Ureter (tissue), 1 donor: ENCODE measurements at regions not wholly inside any gene's neighbourhood (a gene's known extent, or its start where the extent isn't known, plus 50 kb on each side); places are given as distances from the start of the nearest gene placed in this dataset.

Source experiments
- DNase-seq: peaks from one replicate; pipeline ENCODE4 v3.0.0-alpha.2; 2020; ENCODE audit warnings: low spot score
- donor health status: DM: yes; HTN: yes; CAD: no.

DNA sequence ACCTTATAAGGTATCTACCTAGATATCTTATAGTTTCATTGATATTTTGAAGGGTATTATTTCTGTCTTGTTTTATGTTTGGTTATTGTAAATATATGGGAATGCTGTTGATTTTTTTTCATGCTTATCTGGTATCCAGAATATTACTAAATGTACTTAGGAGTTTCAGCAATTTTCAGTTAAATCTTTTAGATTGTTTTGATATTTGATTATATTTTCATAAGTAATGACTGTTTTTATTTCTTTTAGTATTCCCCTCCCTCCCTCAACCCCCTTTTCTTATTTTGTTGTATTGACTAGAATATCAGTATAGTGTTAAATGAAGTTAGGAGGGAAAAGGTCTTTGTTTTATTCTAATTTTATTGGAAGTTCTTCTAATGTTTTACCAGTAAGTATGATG is 344.4 kb upstream of the PROX1 start:
- DNase-seq, result no peak

DNA sequence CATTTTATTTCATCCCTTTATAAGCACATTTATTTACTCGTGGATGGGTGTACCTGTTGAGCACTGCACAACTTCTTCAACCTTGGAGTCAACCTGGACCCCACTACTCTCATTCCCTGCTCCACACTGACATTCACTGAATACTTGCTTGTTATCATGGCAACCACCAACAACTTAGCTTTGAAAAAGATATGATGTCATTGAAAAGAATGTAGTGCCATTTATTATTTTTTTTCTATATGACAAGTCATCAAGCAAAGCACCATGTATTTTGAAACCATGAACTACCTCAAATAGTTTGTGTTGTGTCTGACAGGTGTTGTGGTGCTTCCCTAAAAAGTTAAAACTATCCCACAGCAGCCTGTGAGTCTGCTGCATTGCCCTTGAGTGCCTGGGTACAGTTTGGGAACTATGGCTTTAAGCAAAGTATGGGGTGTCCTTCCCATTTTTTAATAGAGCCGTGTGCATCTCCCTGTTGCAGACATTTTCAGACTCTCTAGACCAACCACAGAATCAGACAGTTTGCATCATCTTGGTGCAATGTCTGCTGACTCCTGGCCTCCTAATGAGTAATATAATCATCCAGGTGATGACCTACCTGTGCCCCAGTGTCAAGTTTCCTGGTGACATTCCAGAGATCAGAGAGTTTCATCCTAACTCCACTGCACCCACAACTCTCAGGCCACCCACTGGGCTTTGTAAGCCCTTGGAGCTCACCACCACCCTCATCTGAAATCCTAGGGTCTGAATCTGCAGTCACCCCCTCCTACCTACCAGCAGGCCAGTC is 339.7 kb upstream of the PROX1 start:
- DNase-seq, result no peak

DNA sequence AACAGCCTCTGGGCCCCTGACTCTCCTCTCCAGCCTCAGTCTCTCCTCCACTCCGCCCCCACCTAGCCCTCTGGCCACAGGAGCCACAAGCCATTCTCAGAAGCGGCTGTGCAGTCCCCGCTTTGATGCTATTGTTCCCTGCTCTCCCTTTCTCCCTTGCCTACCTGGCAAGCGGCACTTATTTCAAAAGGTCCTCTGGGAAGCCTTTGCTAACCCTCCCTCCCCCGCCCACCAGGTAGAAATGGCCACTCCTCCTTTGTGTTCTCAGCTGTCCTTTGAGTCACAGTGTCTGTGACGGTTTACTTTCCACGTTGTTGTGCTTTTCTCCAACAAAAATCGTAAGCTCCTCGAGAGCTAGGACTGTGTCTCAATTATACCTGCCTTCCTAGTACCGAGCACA is 338.4 kb upstream of the PROX1 start:
- no peak for DNase-seq

DNA sequence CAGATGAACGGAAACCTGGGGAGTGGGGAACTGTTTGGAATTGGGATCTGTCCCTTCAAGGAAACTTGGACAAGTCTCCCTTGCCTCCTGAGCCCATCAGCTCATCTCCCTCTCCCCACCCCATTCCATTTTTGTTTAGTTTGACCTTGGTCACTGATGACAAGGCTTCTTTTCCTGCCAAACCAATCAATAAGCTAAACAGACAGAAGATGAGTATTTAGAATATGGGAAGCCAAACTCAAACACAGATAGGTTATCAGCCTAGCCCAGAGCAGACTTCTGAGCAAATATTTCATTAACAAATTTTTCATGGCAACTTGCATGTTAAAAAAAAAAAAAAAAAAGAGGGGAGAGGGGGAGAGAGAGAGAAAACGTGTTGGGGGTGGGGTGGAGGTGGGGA is 337.2 kb upstream of the PROX1 start:
- DNase-seq, result no peak

DNA sequence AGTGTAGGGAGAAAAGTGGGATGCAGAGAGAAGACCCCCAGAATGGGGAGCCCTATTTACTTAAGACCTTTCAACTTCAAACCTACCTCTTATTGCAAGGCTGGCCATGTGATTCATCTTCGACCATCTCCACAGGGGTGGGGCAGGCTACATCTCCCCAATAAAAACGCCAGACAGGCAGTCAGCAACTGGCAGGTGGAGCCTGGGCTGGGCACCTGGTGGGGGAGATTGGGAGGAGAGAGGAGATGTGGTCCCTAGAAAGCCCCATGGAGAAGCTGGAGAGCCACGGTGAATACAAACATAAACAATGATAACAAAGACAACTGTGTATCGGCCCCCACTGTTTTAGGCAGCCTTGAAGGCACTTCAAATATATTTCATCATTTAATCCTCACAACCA is 336.7 kb upstream of the PROX1 start:
- DNase-seq, result no peak

DNA sequence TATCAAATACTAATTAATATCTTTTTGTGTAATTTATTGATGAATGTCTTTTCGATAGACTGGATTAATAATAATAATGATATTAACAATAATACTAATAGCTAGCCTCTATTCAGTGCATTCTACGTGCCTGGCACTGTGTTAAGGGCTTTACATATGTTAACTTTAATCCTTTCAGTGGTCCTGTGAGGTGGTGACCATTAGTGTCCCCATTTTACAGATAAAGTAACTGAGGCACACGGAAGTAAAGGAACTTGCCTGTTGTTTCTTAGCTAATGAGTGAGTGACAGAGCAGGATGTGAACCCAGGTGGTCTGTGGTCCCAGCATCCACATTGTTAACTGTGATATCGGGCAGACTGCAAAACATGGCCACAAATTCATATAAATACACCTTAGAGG is 335.7 kb upstream of the PROX1 start:
- no peak for DNase-seq

DNA sequence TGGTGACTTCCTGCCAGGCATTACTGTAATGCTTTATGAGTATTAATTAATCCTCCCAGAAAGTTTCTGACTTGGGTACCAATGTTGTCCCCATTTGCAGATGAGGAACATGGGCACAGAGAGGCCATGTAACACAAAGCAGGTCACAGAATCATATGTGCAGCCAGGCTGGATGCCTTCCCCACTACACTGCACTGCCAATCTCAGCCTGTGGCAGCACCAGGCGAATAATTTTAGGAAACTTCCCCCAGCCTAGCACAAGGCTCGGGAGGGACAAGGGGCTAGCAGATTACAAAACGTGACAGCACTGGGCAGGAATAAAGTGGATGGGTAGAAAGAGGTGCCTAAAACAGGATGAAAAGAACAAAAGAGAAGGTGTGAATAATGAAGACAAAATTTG is 331.7 kb upstream of the PROX1 start:
- DNase-seq, result no peak

DNA sequence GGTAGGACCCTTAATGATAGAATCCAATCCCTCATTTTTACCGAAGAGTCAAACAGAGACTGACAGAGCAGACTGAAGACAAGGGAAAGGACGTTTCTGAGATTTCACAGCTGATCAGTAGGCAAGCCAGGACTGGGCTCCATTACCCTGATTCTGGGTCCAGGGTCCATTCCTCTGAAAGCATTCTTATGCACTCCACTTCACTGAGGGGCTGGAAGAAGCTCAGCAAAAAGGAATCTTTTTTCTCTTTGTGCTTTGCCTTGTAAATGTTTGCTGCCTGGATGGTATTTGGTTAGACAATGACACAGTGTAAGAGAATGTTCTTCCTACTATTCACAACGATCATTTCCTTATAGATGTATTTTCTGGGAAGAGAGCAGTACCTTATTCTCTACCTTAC is 331.3 kb upstream of the PROX1 start:
- no peak for DNase-seq

DNA sequence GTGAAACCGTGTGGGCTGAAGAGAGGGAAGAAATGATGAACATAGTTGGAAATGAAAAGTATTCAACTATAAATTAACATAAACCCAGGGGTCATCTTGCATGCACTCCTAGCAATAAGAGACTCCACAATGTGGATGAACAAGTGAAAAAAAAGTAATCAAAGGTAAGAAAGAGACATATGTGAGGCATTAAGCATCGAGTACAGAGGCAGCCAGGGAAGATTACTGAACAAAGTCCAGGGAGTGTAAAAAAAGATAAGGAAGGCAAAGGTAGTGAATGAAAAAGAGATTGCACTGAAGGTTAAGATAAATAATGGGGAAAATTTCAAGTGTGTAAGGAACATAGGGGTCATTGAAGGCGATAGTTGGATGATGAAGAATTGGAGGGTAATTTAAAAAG is 330.8 kb upstream of the PROX1 start:
- DNase-seq, result no peak

DNA sequence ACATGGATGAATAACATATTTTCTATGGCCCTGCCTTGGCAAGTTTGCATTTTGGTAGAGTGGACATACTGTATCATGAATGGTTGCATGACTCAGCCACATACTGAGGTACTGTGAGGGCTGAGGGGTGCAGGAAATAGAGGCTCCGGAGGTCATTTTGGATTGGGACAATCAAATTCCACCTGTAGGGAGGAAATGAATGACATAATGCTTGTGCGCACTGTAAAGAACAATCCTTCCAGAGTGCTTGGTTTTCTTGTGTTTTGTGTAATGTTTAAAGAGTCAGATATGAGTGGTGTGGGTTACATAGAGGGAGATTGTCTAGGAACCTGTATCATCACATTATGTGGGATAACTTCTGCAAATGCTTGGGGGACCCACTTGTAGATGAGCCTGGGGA is 329.9 kb upstream of the PROX1 start:
- DNase-seq, result no peak

DNA sequence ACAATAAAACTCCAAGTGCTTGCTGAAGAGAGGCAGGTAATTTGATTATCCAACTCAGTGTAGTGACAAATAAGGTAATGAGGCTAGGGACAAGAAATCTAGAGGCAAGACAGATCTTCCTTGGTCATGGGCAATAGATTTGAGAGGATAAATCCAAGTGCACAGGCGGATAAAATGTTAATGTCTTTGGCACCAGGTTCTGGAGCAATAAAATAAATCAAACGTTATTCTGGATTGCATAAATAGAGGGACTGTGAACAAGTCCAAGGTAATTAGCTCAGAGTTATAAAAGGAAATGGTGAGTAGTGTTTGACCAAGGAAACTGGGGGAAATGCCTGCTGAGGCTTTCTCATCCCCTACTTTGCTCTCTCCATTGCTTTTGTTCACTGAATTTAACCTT is 329.3 kb upstream of the PROX1 start:
- DNase-seq, result no peak

DNA sequence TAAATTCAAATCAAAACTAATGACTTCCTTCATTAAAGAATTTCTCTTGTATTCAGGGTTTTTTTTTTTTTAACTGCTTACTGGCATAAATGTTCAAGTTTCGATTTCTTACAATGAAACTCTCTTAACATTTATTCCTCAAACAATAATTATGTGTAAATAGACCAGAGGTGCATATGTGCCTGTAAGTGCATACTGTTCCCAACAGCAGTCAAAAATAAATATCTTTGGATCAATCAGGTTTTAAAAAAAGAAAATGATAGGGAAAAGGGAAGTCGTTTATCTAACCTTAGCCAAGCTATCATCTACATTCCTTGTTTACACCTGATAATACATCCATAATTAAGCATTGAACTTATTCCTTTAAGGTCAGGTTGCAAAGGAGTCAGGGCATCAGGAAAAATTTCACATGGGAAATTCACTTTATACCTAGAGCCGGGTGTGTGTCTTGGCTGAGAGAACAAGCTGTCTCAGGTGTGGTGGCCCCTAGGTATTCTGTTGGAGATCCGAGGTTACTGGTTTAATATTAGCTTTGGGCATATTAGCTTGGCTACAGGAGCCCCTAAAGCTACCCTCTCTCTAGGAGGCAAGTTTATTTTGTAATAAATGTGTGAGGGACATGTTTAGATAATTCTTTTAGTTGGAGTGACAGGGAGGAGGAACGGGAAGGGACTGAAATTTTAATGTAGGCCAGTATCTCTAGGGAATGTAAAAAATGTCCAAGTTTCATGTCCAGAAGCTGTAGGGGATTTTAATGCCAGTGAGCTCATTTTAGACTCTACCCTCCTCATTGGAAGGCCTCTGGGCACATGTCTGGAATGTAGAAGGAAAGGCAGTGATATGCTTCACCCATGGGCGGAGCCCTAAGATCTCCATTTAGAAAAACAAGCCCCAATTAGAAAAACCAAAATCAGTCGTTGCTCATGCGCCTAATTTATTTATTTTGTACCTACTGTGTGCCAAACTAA is 327.9 kb upstream of the PROX1 start:
- no peak for DNase-seq

DNA sequence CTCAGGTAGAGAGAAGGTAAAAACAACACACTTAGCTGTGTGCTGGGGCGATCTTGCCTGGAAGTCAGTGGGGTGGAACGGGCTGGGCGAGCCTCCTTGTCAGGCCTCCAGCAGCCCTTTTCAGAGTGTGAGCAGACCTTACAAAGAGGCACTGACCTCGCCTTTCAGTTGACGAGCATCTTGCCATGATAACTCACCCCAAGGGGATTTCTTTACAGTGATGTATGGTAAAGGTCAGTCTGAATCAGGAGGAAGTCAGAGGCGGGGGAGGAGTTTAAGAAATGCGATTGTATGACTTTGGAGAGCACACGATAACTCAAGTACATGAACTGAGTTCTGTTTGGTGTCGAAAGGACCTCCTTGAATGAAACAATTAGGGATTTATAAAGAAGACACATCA is 326.5 kb upstream of the PROX1 start:
- DNase-seq, result no peak

DNA sequence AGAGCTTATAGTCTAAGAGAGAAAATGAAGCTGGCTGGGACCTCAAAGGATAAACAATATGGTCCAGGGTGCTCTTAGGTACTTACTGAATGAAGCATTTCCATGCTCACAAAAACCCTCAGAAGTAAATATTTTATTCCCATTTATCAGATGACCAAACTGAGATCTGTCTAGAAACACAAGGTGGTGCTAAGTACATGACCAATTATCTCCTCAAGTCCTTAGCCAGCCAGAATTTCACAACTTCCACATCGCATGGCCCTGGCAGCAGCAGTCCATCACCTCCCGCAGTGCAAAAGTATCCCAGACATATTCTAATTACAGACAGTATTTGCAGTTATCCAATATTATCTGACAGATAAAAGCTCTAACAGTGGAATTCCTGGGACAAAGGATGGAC is 321.7 kb upstream of the PROX1 start:
- DNase-seq, result no peak

DNA sequence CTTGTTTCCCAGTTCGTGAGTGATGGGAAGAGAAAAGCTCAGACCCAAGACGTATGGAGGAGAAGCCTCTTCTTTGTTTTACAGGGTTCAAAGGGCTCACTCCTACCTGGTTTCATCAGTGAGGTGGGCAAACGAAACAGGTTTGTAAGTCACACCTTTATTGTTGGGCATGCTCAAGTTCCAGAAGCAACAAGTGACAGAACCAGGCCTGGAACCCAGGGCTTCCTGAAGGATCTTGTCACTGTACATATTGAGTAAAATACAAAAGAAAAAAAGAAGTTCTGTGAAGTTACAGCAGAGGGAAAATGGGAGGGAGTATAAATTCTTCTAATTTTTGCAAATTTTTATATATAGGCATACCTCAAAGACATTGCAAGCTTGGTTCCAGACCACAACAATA is 320.9 kb upstream of the PROX1 start:
- DNase-seq, result no peak

DNA sequence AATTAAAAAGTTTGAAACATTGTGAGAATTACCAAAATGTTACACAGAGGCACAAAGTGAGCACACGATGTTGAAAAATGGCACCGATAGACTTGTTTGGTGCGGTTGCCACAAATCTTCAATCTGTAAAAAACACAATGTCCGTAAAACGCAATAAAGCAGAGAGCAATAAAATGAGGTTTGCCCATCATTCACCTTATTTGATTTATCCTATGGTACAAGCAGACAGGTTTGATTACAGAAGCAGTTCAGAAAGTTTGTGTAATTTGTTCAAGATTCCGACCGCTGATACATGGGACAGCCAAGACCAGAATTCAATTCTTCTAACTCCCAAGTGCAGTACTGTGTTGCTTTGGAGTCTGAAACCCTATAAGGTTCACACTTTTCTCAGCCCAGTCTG is 318.3 kb upstream of the PROX1 start:
- no peak for DNase-seq

DNA sequence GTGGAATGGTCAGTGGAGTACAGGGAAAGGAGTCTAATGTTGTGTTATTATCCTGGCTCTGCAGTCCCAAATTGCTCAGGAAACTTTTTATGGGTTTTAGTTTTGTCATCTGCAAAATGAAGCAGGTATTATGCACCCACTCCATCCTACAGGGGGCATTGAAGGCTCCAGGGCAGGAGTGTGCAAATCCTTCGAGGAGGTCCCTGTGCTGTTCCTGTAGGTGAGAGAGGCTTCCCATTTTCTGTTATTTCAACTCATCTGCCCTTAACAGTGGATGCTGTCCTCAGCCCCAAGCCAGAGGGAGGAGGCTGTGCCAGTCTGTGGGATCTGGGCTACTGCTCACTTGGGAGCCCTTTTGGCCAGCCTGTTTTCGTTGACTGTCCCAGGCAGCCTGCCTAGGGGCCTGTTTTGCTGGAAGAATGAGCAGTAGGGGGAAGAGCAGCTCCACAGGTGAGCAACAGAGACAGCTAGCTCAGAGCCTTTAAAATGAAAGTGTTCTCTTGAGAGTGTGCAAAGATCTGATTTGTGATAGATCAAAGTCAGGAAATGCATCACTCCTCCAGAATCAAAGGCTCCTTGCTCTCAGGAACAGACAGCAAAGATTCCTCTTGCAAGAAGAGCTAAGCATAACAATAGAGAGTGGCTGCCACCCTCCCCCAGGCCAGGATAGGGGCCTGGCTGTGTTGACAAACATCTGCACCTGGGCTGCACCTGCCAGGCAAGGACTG is 317.6 kb upstream of the PROX1 start:
- DNase-seq, result no peak

DNA sequence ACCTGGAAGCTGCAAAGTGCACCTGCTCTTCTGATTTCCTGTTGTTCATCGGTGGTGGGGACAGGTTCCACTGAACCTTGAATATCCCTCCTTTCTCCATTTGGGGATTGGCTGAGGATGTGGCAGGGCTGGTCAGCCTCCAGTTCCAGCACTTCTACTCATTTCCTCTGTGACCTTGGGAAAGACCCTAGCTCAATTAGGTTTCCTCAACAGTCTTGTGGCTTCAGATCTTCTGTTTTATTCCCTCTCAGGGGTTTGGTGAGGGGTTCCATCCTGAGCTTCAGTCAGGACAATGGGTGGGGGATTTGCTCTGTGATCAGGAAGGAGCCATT is 317.1 kb upstream of the PROX1 start:
- no peak for DNase-seq

DNA sequence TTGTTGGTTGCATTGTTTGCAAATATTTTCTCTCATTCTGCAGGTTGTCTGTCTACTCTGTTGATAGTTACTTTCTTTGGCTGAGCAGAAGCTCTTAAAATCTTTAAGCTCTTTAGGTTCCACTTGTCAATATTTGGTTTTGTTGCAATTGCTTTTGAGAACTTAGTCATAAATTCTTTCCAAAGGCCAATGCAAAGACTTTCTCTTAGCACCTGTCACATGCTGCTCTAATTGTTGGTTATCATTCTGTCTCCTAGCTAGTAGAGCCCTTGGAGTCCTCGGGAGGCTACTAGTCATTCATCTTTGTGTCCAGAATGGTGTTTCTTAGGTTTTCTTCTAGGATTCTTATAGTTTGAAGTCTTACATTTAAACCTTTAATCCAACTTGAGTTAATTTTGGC is 312.7 kb upstream of the PROX1 start:
- DNase-seq, result no peak

DNA sequence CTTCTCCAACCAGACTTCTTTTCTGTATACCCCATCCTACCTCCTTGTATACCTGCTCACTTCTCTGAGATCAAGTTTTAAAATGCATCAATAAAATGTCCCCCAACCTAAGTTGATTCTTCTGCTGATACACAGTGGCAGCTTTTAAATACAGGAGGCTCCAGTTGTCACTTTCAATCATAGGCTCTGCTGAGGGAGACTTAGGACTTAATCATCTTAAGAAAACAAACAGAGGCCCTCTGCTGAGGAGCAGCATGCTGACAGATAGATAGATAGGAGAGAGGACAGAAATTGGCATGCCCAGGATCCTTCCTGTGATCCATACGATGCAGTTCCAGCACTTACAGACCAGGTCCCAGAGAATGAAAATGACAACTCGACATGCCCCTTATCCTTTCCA is 311.0 kb upstream of the PROX1 start:
- no peak for DNase-seq

DNA sequence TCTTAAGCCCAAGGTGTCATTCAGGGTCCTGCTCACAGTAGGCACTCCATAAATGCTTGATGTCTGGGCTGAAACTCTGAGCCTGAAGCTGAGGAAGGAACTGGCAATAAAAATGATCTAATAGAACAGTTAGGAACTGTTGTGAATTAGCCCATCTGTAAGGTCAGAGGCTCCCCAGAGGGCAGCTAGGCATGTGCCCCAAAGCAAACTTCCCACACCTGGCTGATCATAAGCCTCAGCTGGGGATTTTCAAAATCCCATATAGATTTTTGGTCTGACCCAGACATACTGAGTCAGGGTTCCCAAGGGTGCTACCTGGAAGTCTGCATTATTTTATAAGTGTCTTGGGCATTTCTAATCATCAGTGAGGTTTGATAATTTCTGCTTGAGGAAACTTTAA is 309.4 kb upstream of the PROX1 start:
- no peak for DNase-seq

DNA sequence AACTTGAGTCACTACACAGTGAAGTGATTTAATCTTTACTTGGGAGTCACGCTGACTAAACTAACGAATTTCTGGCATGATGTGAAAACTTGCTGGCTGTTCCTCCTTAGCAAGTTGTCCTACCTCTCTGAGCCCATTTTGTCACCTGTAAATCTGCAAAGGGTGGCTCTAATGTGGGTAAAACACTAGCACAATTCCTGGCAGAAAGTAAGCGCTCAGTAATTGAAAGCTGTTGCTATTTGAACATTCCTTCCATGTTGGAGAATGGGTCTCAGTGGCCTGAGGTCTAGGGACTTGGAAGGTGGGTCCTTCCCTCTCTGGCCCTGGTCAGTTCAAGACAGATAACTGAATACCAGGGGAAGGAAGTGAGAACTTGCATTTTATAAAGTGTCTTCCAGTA is 309.0 kb upstream of the PROX1 start:
- DNase-seq, result no peak

DNA sequence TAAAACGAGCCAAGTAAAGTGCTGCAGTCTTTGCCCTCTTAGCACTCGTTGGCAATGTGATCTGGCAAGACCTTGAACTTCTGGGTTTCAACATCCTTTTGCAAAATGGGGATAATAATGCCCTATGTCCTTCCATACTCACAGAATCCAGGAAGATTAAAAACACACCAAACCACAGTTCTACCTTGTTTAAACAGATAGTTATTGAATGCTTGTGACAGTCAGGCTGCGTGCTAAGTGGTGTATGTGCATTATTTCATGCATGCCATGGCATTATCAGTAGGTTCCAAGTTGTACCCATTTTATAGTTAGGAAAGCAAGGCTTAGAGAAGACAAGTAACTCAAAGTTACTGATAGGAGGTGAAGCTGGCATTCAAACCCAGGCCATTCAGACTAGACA is 308.6 kb upstream of the PROX1 start:
- DNase-seq, result no peak
